Embryonic facial prominence (tissue), 1 donor: ENCODE measurements at regions not wholly inside any gene's neighbourhood (a gene's known extent, or its start where the extent isn't known, plus 50 kb on each side); places are given as distances from the start of the nearest gene placed in this dataset.
"Not testable (repeated sequence)": the region's sequence is repeated elsewhere in the genome, so short reads cannot be mapped to it uniquely, and the experiment has no call there.

Experiments used
- DNase-seq: peaks from one replicate; pipeline ENCODE4 v3.0.0-alpha.2; 2016; ENCODE audit errors: extremely low spot score

GRCh38 chr7:67913604-67914003 lies 917.0 kb downstream of the TYW1 start:
- no peak for DNase-seq

- not testable (repeated sequence) for DNase-seq
Observed at GRCh38 chr7:67916111-67916510, 919.5 kb downstream of the TYW1 start.

- DNase-seq = no peak
Observed at GRCh38 chr7:67916571-67917436, 920.2 kb downstream of the TYW1 start.

- no peak for DNase-seq
Observed at GRCh38 chr7:67917437-67917755, 920.8 kb downstream of the TYW1 start.

GRCh38 chr7:67918158-67918557 lies 921.5 kb downstream of the TYW1 start:
- DNase-seq = no peak

- DNase-seq = no peak
Observed at GRCh38 chr7:67923286-67923685, 926.7 kb downstream of the TYW1 start.

GRCh38 chr7:67928141-67928540 lies 931.5 kb downstream of the TYW1 start:
- DNase-seq = no peak

GRCh38 chr7:67936447-67936846 lies 939.8 kb downstream of the TYW1 start:
- DNase-seq = not testable (repeated sequence)

- no peak for DNase-seq
Observed at GRCh38 chr7:67940400-67940799, 943.8 kb downstream of the TYW1 start.

GRCh38 chr7:67947191-67947590 lies 950.6 kb downstream of the TYW1 start:
- DNase-seq = no peak

- no peak for DNase-seq
Observed at GRCh38 chr7:67947646-67948045, 951.0 kb downstream of the TYW1 start.

GRCh38 chr7:67950321-67951083 lies 953.9 kb downstream of the TYW1 start:
- no peak for DNase-seq

GRCh38 chr7:67955061-67955460 lies 958.4 kb downstream of the TYW1 start:
- DNase-seq = no peak

GRCh38 chr7:67962863-67963262 lies 966.2 kb downstream of the TYW1 start:
- no peak for DNase-seq

GRCh38 chr7:67976490-67976889 lies 979.9 kb downstream of the TYW1 start:
- no peak for DNase-seq

GRCh38 chr7:67983486-67983885 lies 986.9 kb downstream of the TYW1 start:
- no peak for DNase-seq

- DNase-seq = no peak
Observed at GRCh38 chr7:67984326-67984725, 987.7 kb downstream of the TYW1 start.

- no peak for DNase-seq
Observed at GRCh38 chr7:67989142-67989541, 992.5 kb downstream of the TYW1 start.

GRCh38 chr7:67990003-67990402 lies 993.4 kb downstream of the TYW1 start:
- no peak for DNase-seq

GRCh38 chr7:67990716-67991115 lies 994.1 kb downstream of the TYW1 start:
- no peak for DNase-seq

GRCh38 chr7:67992287-67992686 lies 995.7 kb downstream of the TYW1 start:
- no peak for DNase-seq

- DNase-seq = no peak
Observed at GRCh38 chr7:68005992-68006391, 1009.4 kb downstream of the TYW1 start.

GRCh38 chr7:68006619-68007018 lies 1010.0 kb downstream of the TYW1 start:
- DNase-seq = no peak
